Esophagus muscularis mucosa (tissue), 3 donors: ENCODE measurements at regions not wholly inside any gene's neighbourhood (a gene's known extent, or its start where the extent isn't known, plus 50 kb on each side); places are given as distances from the start of the nearest gene placed in this dataset.

Source experiments
- POLR2A ChIP-seq: fragments of 450-650 bp; IDR thresholded peaks from one replicate; pipeline ENCODE4 v1.6.1; 2017; ENCODE audit warnings: antibody characterized with exemption, moderate library complexity, mild to moderate bottlenecking, low read depth
- TF ChIP-seq, protein P1 (sequence below), 3 experiments: fragments of 200-600 bp in 2 of 3; fragments of 450-650 bp in 1 of 3; sonication (generic) in 2 of 3; IDR thresholded peaks; one replicate each; pipeline ENCODE4 v1.5.1; 2017 to 2019; ENCODE audit warnings: antibody characterized with exemption in 3 of 3, mild to moderate bottlenecking in 2 of 3, moderate library complexity in 1 of 3

DNA sequence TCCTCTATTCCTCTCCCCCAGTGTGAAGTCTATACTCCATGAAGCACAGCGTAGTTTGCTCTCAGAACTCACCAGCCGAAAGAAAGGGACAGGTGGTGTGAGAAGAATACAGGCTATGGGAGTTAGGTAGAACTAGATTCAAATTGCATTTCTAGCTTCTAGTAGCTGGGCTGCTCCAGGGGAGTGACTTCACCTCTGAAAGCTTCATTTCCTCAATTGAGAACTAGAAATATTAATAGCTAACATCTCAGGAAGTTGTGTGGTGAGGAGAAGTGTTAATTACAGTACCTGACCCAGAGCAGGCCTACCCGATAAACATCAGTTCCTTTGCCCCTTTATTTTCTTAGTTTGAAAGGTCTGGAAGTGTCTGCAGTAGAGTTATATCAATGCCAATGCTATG is 484.7 kb upstream of the TENM4 start:
- TF ChIP-seq, protein P1, sequence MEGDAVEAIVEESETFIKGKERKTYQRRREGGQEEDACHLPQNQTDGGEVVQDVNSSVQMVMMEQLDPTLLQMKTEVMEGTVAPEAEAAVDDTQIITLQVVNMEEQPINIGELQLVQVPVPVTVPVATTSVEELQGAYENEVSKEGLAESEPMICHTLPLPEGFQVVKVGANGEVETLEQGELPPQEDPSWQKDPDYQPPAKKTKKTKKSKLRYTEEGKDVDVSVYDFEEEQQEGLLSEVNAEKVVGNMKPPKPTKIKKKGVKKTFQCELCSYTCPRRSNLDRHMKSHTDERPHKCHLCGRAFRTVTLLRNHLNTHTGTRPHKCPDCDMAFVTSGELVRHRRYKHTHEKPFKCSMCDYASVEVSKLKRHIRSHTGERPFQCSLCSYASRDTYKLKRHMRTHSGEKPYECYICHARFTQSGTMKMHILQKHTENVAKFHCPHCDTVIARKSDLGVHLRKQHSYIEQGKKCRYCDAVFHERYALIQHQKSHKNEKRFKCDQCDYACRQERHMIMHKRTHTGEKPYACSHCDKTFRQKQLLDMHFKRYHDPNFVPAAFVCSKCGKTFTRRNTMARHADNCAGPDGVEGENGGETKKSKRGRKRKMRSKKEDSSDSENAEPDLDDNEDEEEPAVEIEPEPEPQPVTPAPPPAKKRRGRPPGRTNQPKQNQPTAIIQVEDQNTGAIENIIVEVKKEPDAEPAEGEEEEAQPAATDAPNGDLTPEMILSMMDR (IDR thresholded peaks at IDR 0.05) = no peak
- TF ChIP-seq POLR2A = no peak
